Activated CD4-positive, alpha-beta T cell treated with anti-CD3 and anti-CD28 coated beads for 4 hours (primary cell): ENCODE measurements at regions not wholly inside any gene's neighbourhood (a gene's known extent, or its start where the extent isn't known, plus 50 kb on each side); places are given as distances from the start of the nearest gene placed in this dataset.
"Not testable (repeated sequence)": the region's sequence is repeated elsewhere in the genome, so short reads cannot be mapped to it uniquely, and the experiment has no call there.

ENCODE experiments used
- DNase-seq, 2 donors: peaks; one replicate each; pipeline ENCODE4 v3.0.0-alpha.2; 2020

DNA sequence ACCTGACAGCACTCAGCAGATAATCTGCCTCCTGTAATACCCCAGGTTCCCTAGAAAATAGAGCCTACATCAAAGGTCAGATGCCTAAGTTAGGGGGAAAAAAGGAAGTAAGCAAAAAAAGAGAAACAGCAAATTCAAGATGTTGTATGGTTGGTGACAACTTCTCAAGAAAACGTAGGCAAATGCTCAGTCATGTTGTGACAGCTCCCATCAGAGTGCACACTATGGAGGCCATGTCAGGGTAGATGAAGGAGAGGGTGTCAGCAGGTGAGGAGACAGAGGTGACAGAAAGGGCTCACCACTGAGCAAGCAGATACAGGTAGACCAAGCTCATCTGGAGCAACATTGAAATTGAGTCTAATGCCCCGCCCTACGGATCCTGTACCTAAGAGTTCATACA is 356.8 kb upstream of the BRINP1 start:
- DNase-seq, result no peak

GRCh38 chr9:119722384-119722783 is 353.1 kb upstream of the BRINP1 start:
- no peak for DNase-seq

DNA sequence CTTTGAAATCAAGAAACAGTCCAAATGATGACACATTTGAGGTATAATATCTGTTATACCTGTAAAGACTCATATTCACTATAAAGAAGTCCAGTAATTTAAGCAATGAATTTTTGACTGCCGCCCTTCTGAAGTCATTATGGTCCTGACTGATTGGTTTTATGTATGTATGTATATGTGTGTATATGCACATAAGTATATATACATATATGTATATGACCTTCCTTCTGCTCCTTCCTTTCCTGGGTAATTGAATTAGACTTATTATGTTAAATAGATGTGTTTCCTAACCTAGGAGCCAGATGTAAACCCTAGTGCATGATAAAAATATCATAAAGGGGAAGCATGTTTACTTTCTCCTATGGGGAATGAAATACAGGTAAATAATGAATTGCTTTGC is 343.1 kb upstream of the BRINP1 start:
- no peak for DNase-seq

DNA sequence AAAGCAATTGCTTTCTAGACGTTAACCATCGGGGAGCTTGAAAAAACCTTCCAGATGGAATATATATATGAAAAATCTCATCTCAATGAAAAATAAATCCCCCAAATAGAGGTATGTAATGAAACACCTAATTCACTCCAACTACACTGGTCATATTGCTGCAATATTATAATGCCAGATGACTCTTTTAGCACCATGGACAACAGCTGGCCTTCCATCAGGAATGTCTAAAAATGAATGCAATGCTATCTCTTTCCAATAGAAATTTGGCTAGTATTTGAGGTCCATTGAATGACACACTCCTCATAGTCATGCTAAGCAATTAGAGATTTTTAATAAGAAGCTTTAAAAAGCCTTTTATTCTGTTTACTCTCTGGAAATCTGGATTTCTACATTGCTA is 340.2 kb upstream of the BRINP1 start:
- no peak for DNase-seq

DNA sequence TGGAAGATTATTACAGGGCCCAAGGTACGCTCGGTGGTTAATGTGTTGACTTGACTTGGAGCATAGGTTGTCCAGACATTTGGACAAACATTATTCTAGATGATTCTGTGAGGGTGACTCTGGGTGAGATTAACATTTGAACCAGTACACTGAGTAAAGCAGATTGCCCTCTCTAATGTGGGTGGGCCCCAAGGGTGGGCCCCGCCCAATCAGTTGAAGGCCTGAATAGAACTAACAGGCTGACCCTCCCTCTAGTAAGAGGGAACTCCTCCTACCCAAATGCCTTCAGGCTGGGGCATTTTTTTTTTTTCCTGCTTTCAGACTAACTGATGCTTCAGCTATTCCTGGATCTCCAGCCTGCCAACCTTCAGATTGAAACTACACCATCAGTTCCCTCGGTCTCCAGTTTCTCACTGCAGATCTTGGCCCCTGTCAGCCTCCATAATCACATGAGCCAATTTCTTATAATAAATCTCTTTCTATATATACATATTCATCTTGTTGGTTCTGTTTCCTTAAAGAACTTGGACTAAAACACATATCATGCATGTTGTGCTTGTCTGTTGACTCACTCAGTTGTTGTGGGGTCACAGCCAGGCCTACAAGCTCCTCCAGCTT is 338.1 kb upstream of the BRINP1 start:
- no peak for DNase-seq

DNA sequence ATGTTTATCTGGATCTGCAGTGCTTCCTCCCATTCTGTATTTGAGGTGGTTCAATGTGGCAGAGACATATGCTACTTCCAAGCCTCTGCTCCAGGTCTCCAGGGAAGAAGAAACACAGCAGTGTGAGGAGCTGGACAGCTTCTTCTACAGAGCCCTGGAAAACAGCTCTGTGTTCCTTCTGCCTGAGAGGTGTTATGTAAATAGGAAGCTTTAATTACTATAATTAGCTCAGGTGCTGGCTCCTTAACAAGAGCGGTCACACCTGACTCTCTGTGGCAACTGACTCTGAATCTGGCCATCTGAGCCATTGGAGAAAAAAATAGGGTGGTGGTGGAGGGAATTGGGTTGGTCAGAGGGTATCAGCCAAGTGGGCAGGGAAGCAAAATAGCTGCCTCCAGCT is 332.4 kb upstream of the BRINP1 start:
- DNase-seq, result no peak

- DNase-seq, result no peak
Observed at GRCh38 chr9:119698535-119698934, 329.3 kb upstream of the BRINP1 start.

- DNase-seq, result no peak
Observed at GRCh38 chr9:119697996-119698395, 328.8 kb upstream of the BRINP1 start.

DNA sequence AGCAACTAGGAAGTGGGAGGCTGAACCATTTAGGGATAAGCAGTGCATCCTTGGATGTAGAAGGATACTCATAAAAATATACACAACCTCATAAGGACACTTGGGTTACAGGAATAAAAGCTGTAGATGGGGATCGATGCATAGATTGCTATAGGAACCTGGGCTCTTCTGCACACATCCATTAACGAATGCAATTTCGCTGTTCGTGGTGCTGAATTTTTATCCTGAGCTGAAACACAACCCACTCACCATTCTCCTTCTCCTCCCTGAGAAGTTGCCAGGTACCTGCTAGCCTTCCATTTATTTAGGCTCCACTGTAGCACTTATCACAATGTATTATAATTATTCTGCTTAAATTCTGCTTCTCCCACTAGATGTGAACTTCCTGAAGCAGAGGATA is 320.6 kb upstream of the BRINP1 start:
- no peak for DNase-seq

GRCh38 chr9:119688547-119688946 is 319.3 kb upstream of the BRINP1 start:
- DNase-seq, result no peak

- no peak for DNase-seq
Observed at GRCh38 chr9:119677811-119678505, 308.7 kb upstream of the BRINP1 start.

DNA sequence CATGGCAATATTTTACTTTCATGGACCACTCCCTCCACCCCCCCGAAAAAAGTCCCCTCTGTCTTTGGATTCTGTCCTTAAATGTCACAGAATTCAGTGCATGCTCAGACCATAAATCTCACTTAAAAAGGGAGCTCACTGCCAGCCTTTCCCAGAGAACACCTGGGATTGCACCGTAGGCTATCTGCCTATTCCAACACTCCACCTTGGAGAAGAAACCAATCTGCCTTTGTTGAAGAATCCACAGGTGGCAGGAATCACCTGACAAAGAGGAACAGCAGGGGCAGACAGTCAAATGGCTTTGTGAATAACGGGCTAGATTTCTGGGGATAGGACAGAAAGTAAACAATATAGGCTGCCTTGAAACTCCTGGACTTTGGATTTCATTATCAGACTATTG is 306.7 kb upstream of the BRINP1 start:
- DNase-seq, result no peak

- not testable (repeated sequence) for DNase-seq
Observed at GRCh38 chr9:119672763-119673162, 303.5 kb upstream of the BRINP1 start.

- DNase-seq, result no peak
Observed at GRCh38 chr9:119667916-119668315, 298.7 kb upstream of the BRINP1 start.

- no peak for DNase-seq
Observed at GRCh38 chr9:119667163-119667562, 297.9 kb upstream of the BRINP1 start.

DNA sequence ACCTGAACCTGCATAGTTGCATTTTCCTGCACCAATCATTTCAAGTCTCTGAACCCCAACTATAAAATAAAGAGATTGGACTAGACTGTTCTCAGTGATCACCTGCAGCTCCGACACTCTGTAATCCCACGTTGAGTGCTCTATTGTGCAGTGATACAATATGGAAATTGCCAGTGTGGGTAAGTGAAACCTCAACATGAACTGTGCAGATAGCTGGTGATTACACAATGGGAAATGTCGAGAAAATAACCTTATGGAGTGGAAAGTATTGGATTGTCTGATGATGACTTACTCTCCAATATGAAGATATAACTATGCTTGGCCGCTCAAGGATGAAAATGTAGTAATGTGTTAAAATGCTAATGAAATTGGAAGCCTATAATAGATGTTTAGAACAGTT is 293.1 kb upstream of the BRINP1 start:
- no peak for DNase-seq

- DNase-seq, result no peak
Observed at GRCh38 chr9:119652931-119653330, 283.7 kb upstream of the BRINP1 start.

DNA sequence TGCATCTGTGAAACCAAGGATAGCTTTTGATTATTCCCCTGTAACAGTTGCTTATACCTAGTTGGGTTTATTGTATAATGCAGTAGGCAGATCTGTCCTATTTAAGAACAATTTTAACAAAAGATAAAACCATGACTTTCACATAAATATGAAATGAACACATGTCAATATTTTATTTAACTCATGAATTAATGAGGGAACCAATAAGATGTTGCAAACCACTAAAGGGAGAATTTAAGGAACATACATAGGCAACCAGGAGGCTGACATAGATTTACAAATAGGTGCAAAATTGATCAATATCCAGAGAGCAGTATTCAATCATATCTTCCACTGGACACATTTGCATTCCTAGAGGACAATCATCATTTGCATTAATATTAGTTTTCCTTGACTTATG is 280.0 kb upstream of the BRINP1 start:
- no peak for DNase-seq

DNA sequence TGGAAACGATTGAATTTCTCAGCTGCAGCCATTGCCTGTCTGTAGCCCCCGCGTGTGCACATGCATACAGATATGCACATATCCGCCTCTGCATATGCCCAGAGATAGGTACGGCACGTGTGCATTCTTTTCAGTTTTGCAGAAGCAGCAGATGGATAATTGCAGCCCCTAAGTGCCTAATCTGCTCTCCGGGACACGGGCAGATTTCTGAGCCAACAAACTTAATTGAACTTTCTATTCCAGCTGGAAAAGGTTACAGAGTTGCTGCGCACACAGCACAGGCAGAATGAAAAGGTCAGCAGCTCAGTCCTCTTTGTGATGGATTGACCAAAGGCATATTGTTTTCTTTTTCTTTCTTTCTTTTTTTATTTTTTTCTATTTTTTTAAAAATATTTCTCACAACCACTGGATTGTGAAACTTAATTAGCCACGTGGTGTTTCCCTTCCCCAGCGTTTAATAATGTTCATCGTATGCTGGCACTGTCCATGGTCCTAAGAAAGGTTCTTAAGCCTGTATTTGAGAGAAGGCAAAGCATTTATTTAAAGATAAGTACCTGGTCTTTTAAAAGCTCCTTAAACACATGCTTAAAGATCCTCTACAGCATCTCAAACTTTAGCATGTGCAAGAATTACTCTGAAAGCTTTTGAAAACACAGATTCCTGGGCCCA is 270.2 kb upstream of the BRINP1 start:
- DNase-seq, result no peak

GRCh38 chr9:119634006-119634405 is 264.8 kb upstream of the BRINP1 start:
- no peak for DNase-seq

DNA sequence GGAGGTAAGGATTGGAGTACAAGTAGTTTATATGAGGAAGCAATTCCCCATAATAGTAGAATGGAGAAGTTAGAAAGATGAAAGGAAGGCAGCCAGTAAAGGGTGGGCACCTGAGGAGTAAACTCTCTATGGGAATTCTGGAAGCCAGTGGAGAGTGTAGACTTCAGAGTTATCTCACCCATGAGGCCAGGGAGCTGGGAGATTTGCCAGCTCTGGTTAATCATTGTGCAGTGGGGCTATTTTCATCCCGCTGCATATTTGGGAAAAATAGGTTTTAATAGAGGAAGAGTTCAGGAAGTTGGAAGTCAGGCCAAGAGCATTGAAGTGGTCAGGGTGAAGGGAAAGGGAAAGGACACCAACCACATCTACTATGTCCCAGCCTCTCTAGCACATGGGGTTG is 242.3 kb upstream of the BRINP1 start:
- no peak for DNase-seq

- DNase-seq, result no peak
Observed at GRCh38 chr9:119609277-119609971, 240.2 kb upstream of the BRINP1 start.

GRCh38 chr9:119601632-119602031 is 232.4 kb upstream of the BRINP1 start:
- no peak for DNase-seq

- DNase-seq, result no peak
Observed at GRCh38 chr9:119597499-119597898, 228.3 kb upstream of the BRINP1 start.
